GM18508 (cell line): ENCODE measurements at regions not wholly inside any gene's neighbourhood (a gene's known extent, or its start where the extent isn't known, plus 50 kb on each side); places are given as distances from the start of the nearest gene placed in this dataset.

ENCODE experiments used
- ATAC-seq: cut with Tn5 transposase; IDR thresholded peaks from one replicate; pipeline ENCODE4 v1.9.1; 2021; ENCODE audit warnings: moderate number of reproducible peaks; ENCODE audit not compliant: insufficient read depth, unreplicated experiment

GRCh38 chr12:73308747-73309146 lies 1036.6 kb downstream of the TRHDE start:
- ATAC-seq: no peak

GRCh38 chr12:73321319-73321718 lies 1049.1 kb downstream of the TRHDE start:
- no peak for ATAC-seq

GRCh38 chr12:73321776-73322175 lies 1049.6 kb downstream of the TRHDE start:
- no peak for ATAC-seq

- ATAC-seq: no peak
These were observed 1058.6 kb downstream of the TRHDE start for GRCh38 chr12:73330584-73331351.

- ATAC-seq: no peak
These were observed 1069.5 kb downstream of the TRHDE start for GRCh38 chr12:73341559-73342247.

- no peak for ATAC-seq
These were observed 1070.6 kb downstream of the TRHDE start for GRCh38 chr12:73342733-73343132.

- no peak for ATAC-seq
These were observed 1080.7 kb downstream of the TRHDE start for GRCh38 chr12:73352826-73353225.

- no peak for ATAC-seq
These were observed 1089.1 kb downstream of the TRHDE start for GRCh38 chr12:73361156-73361863.

GRCh38 chr12:73361864-73362230 lies 1089.7 kb downstream of the TRHDE start:
- ATAC-seq: no peak

GRCh38 chr12:73362666-73363065 lies 1090.5 kb downstream of the TRHDE start:
- no peak for ATAC-seq

GRCh38 chr12:73372856-73373255 lies 1100.7 kb downstream of the TRHDE start:
- ATAC-seq: no peak

- ATAC-seq: no peak
These were observed 1102.2 kb downstream of the TRHDE start for GRCh38 chr12:73374360-73374759.

- ATAC-seq: no peak
These were observed 1111.5 kb downstream of the TRHDE start for GRCh38 chr12:73383584-73384222.

GRCh38 chr12:73384592-73384991 lies 1112.4 kb downstream of the TRHDE start:
- ATAC-seq: no peak

- ATAC-seq: no peak
These were observed 1118.1 kb downstream of the TRHDE start for GRCh38 chr12:73390261-73390660.

GRCh38 chr12:73413051-73413450 lies 1124.6 kb upstream of the ATXN7L3B start:
- ATAC-seq: no peak

GRCh38 chr12:73413974-73414373 lies 1123.7 kb upstream of the ATXN7L3B start:
- no peak for ATAC-seq

GRCh38 chr12:73414926-73415325 lies 1122.7 kb upstream of the ATXN7L3B start:
- ATAC-seq: no peak

- no peak for ATAC-seq
These were observed 1119.1 kb upstream of the ATXN7L3B start for GRCh38 chr12:73418541-73418940.

GRCh38 chr12:73421832-73422231 lies 1115.8 kb upstream of the ATXN7L3B start:
- peak; percentile 59 for ATAC-seq

- ATAC-seq: no peak
These were observed 1113.2 kb upstream of the ATXN7L3B start for GRCh38 chr12:73424484-73424883.
